Skeletal muscle tissue (tissue), 3 donors: ENCODE measurements at regions not wholly inside any gene's neighbourhood (a gene's known extent, or its start where the extent isn't known, plus 50 kb on each side); places are given as distances from the start of the nearest gene placed in this dataset.

Experiments used
- H3K27ac ChIP-seq: one replicate; pipeline ENCODE4 v1.7.0; 2013; ENCODE audit warnings: mild to moderate bottlenecking, low read depth, low read length, inconsistent platforms
- H3K27me3 ChIP-seq, 3 donors: one replicate each; pipeline ENCODE4 v1.7.0; 2013; ENCODE audit warnings: low read length in 3 of 3; ENCODE audit not compliant: control insufficient read depth in 3 of 3, insufficient read depth in 3 of 3
- H3K36me3 ChIP-seq, 3 donors: one replicate each; pipeline ENCODE4 v1.7.0; 2013; ENCODE audit warnings: low read length in 3 of 3; ENCODE audit not compliant: control insufficient read depth in 3 of 3, insufficient read depth in 3 of 3
- H3K4me1 ChIP-seq, 3 donors: one replicate each; pipeline ENCODE4 v1.7.0; 2013; ENCODE audit warnings: low read length in 3 of 3, mild to moderate bottlenecking in 3 of 3; ENCODE audit not compliant: control insufficient read depth in 3 of 3, insufficient read depth in 3 of 3
- H3K4me3 ChIP-seq, 3 donors: one replicate each; pipeline ENCODE4 v1.7.0; 2013; ENCODE audit warnings: low read length in 3 of 3
- H3K9ac ChIP-seq, 3 donors: one replicate each; pipeline ENCODE4 v1.7.0; 2013; ENCODE audit warnings: low read length in 3 of 3, mild to moderate bottlenecking in 3 of 3, moderate library complexity in 2 of 3, low read depth in 1 of 3
- H3K9me3 ChIP-seq, 3 donors: one replicate each; pipeline ENCODE4 v1.7.0; 2013; ENCODE audit warnings: low read length in 3 of 3; ENCODE audit not compliant: control insufficient read depth in 3 of 3
- donor health status: Osteomylitis.

- H3K4me1 ChIP-seq = no peaks in the 10 kb centered on the region
- H3K4me3 ChIP-seq = no peak overlapping the region
- H3K9ac ChIP-seq = no peak overlapping the region
- H3K36me3 ChIP-seq = no peaks in the 10 kb centered on the region
- H3K27me3 ChIP-seq = no peaks in the 10 kb centered on the region
- H3K9me3 ChIP-seq = no peaks in the 10 kb centered on the region
- no peak overlapping the region for H3K27ac ChIP-seq
These were observed 221.8 kb downstream of the KIT start for GRCh38 chr4:54879576-54879975.

DNA sequence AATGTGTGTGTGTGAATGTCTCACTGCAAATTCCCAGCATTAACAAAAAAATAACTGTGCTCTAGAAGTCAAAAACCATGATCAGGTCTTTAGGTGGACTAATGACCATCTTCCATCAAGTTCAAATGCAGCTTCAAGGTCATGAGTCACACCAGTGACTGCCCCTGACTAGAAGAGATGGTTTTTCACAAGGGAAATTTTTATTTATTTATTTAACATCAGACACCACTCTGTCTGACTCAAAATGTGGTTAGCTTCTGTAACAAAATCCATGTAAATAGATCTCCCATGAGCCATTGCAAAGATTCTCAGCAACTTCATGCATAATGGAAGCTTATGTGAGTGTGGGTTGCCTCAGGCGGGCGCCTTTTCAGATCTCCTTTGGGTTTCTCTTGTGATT, 219.2 kb downstream of the KIT start:
- no peaks in the 10 kb centered on the region for H3K27me3 ChIP-seq
- no peaks in the 10 kb centered on the region for H3K9me3 ChIP-seq
- no peak overlapping the region for H3K9ac ChIP-seq
- no peak overlapping the region for H3K4me3 ChIP-seq
- no peaks in the 10 kb centered on the region for H3K4me1 ChIP-seq
- no peaks in the 10 kb centered on the region for H3K36me3 ChIP-seq
- no peak overlapping the region for H3K27ac ChIP-seq

DNA sequence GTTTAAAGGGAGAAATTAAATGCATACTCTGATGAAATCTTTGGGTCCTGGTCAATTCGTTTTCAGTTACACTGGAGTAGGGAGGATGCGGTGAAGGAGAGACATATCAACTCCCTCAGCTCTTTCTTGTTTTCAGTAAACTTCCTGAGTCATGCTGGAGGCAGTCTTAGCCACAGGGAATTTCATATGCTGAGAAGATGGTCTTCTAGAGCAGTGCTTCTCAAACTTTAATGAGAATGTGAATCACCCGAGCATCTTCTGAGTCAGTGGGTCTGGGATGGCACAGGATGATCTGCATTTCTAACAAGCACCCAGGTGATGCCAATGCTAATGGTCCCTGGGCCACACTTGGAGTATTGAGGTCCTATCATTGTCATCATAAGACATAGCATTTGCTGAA, 214.5 kb downstream of the KIT start:
- Histone ChIP-seq H3K4me1 (no peaks in the 10 kb centered on the region), H3K27ac (no peak overlapping the region), H3K9ac (no peak overlapping the region), H3K9me3 (no peaks in the 10 kb centered on the region), H3K36me3 (no peaks in the 10 kb centered on the region), H3K27me3 (no peaks in the 10 kb centered on the region), H3K4me3 (no peak overlapping the region)

DNA sequence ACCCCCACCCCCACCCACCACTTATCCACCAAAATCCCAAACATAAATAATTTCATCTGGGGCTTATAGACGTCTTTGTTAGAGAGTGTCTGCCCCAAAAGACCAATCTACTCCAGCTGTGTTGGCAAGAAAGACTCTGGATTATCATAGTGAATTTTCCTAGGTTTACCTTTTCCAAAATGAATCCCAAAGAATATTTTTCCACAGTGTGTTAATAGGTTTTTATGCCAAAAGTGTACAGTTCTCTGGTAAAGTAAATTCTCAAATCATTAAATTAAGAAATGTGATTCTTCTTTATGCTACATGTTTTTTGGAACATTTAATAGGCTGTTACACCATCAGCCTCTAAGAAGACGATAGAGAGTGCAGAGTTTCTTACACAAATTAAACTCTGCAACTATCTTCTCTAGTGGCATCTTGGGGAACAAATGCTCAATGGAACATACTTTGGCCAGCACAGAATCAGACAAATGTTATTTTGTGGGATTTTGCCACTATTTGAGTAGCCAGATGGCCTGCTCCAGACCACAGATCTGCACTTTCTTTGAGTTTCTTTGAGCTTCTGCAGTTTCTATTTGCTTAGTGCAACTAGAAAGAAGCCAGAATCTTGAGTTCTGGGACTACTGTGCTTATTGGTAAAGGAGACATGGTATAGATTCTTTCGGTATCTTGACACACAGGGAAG, 206.0 kb downstream of the KIT start:
- Histone ChIP-seq H3K36me3 (no peaks in the 10 kb centered on the region), H3K27me3 (no peaks in the 10 kb centered on the region), H3K9ac (no peak overlapping the region), H3K27ac (no peak overlapping the region), H3K9me3 (no peaks in the 10 kb centered on the region), H3K4me3 (no peak overlapping the region), H3K4me1 (no peaks in the 10 kb centered on the region)

DNA sequence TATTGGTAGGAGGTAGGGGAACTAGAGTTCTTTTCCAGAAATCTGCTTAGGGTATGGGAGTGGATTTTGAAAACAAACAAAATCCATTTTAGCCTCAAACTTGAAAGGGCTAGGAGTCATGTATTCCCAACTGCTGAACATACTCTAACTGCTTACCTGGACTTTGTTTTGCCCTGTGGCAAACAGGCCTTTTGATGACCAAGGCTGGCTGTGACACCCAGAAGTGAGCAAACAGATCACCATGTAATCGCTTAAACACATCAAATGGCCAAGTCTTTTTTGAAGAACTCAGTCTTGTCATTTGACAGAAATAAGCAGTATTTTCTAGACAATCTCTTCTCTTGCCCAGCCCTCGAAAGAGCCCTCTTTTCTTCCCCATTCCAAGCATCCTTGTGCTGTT, 203.4 kb downstream of the KIT start:
- Histone ChIP-seq H3K27ac (no peak overlapping the region), H3K4me1 (no peaks in the 10 kb centered on the region), H3K9ac (no peak overlapping the region), H3K4me3 (no peak overlapping the region), H3K9me3 (no peaks in the 10 kb centered on the region), H3K27me3 (no peaks in the 10 kb centered on the region), H3K36me3 (no peaks in the 10 kb centered on the region)

DNA sequence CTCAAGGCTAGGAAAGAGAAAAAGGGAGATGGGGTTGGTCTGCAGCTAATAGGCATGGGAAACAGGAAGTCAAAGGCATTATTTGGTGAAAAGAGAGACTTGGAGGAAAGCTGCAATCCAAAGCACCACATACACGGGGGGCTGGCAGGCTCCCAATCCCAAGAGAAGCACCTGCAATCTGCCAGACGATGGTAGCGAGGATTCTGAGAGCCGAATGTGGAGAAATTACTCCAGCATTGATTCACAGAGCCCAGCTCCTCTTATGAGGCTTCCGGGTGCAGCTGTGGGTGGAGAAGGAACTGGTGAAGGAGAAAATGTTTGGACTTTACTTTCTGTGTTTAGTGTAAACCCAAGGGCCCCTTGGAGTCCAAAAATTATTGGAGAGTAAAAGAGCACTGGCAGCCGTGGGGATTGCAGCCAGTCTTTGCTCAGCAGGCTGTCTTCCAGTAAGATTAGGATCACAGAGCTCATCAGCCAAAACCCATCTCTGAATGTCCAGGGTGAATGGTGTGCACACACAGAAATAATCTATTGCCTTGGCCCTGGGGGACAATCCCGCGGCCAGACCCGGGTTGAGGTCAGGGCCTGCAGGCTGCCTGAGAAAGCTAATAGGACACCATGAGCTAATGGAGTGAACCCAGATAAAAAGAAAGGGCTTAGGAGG, 197.6 kb downstream of the KIT start:
- H3K9ac ChIP-seq = no peak overlapping the region
- peaks cover 0 to 4% (median 0%) of the 10 kb centered on the region in 3 donors for H3K4me1 ChIP-seq
- no peaks in the 10 kb centered on the region for H3K36me3 ChIP-seq
- H3K9me3 ChIP-seq = no peaks in the 10 kb centered on the region
- no peak overlapping the region for H3K27ac ChIP-seq
- no peak overlapping the region for H3K4me3 ChIP-seq
- no peaks in the 10 kb centered on the region for H3K27me3 ChIP-seq

GRCh38 chr4:54852602-54853001, 194.8 kb downstream of the KIT start:
- Histone ChIP-seq H3K4me3 (no peak overlapping the region), H3K36me3 (no peaks in the 10 kb centered on the region)

GRCh38 chr4:54852054-54852453, 194.3 kb downstream of the KIT start:
- Histone ChIP-seq H3K4me1 (peaks cover 0 to 4% (median 0%) of the 10 kb centered on the region in 3 donors), H3K9ac (no peak overlapping the region), H3K9me3 (no peaks in the 10 kb centered on the region), H3K4me3 (no peak overlapping the region), H3K27me3 (no peaks in the 10 kb centered on the region), H3K36me3 (no peaks in the 10 kb centered on the region), H3K27ac (no peak overlapping the region)

More at GRCh38 chr4:54852602-54853001, 194.8 kb downstream of the KIT start:
- Histone ChIP-seq H3K27me3 (no peaks in the 10 kb centered on the region), H3K4me1 (peaks cover 0 to 4% (median 0%) of the 10 kb centered on the region in 3 donors), H3K9me3 (no peaks in the 10 kb centered on the region), H3K27ac (no peak overlapping the region), H3K9ac (no peak overlapping the region)

DNA sequence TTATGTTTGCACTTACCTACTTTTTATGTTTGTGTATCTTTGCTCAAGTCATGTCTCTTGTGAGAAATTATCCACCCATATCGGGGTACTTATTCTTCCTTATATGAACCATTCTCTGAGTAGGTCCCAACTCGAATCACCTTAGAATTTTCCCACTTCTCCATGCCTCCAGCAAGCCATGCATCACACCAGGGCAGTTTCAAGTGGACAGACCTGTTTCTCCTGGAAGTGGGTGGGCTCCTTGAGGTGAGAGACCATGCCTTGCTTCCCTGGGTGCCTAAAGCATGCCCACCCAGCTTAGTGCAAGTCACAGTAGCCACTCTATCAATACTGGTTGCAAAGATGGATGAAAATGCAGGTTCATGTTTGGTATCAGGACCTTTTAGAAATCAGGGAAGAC, 187.2 kb downstream of the KIT start:
- Histone ChIP-seq H3K9ac (no peak overlapping the region), H3K27me3 (no peaks in the 10 kb centered on the region), H3K4me3 (no peak overlapping the region), H3K36me3 (no peaks in the 10 kb centered on the region), H3K4me1 (no peaks in the 10 kb centered on the region), H3K27ac (no peak overlapping the region), H3K9me3 (no peaks in the 10 kb centered on the region)

- Histone ChIP-seq H3K27me3 (no peaks in the 10 kb centered on the region), H3K9ac (no peak overlapping the region), H3K4me3 (no peak overlapping the region), H3K9me3 (no peaks in the 10 kb centered on the region), H3K27ac (no peak overlapping the region), H3K4me1 (no peaks in the 10 kb centered on the region), H3K36me3 (no peaks in the 10 kb centered on the region)
These were observed 186.2 kb downstream of the KIT start for GRCh38 chr4:54843946-54844345.
